ENCODE measurements at regions not wholly inside any gene's neighbourhood (a gene's known extent, or its start where the extent isn't known, plus 50 kb on each side); places are given as distances from the start of the nearest gene placed in this dataset.

DNA sequence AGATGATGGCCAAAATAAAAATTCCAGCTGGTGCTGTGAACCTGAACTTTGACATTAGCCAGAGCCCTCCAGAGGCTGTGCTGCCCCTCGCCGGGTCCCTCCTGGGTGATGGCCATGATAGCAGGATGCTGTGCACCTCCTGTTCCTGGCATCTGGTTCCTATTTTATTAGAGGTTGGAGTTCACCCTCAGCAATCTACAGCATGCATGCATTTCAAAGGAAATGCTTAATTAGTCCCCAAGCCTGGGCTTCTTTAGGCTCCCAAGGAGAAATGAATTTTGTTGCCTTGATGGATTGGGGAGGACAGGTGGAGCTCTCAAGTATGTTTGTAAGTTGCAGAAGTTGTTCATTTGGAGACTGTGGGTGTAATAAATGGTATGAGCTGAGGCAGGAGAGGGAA, 166.9 kb downstream of the GLI2 start:
- FAIRE-seq (no peak), ATAC-seq (no peak), DNase-seq (ENCODE audit: low read depth in 1 of 2, low spot score in 1 of 2) (no peak)
- TF ChIP-seq PBX3 (IDR thresholded peaks at IDR 0.05) (peak; percentile 29; the same call in 1 of the 2 replicates), RCOR1 (IDR thresholded peaks at IDR 0.05; ENCODE audit: low read depth, low read length) (no peak), CEBPB (IDR thresholded peaks at IDR 0.05) (no peak)
- TF ChIP-seq, protein P1, sequence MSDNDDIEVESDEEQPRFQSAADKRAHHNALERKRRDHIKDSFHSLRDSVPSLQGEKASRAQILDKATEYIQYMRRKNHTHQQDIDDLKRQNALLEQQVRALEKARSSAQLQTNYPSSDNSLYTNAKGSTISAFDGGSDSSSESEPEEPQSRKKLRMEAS (IDR thresholded peaks at IDR 0.05), result 0 out of 2 replicates have a peak, but pooled peaks have one; percentile 26
- 92% methylated on average over 2 of the region's 2 CpGs for WGBS (ENCODE audit: missing lambda C conversion rate)
- peaks cover 49% of the 10 kb centered on the region for H3K4me1 ChIP-seq
- CTCF ChIA-PET, result interaction anchor here (0.7 to 1.0 kb wide), 2 partner anchors 169 to 213 kb away, joined by 3 to 4 read pairs; no protein-coding TSS in a partner anchor
- H3K9me3 ChIP-seq, result no peaks in the 10 kb centered on the region
- H3K4me2 ChIP-seq, result no peak overlapping the region
- H3K4me3 ChIP-seq, result no peak overlapping the region
- H3K27ac ChIP-seq, result peak overlapping the region in 1 of 2 experiments; percentile 95; a peak in 2 of 6 replicates
- POLR2A ChIA-PET, result interaction anchor here (1.0 kb wide), 1 partner anchor 165 kb away, joined by 3 read pairs; no protein-coding TSS in a partner anchor

DNA sequence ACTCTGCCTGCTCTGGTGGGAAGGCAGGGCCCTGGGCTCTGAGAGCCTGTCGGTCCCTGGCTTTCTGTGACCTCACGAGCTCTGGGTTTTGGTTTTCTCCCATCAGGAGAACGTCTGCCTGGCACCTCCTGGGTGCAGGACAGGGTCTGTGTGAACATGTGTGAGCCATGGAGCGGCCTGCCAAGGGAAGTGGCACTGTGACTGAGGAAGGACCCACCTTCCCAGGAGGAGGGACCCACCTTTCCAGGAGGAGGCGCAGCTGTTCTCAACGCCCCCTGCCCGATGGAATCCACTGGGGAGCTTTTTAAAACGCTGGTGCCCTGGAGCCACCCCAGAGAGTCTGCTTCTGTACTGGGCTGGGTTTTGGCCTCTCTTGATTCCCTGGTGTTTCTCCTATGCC, 168.7 kb downstream of the GLI2 start:
- POLR2A ChIA-PET, result interaction anchor here (0.6 kb wide), 1 partner anchor 170 kb away, joined by 3 read pairs; no protein-coding TSS in a partner anchor

DNA sequence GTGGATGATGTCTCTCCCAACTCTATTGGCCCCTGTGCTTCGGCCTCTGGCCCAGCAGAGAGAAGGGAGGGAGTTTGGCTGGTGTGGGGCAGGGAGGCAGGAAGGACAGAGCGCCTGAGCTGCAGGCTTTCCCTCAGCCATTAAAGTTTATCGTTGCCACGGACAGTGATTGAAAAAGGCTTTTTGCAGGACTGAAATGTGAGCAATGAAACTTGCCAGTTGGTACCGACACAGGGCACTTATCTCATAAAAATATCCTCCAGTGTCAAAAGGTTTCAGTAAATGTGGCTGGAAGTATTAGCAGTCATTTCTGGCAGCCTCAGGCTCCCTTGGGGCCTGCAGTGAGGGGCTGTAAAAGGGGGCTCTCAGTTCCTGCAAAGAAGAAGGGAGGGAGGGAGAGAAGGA, 169.2 kb downstream of the GLI2 start:
- H3K9me3 ChIP-seq, result no peaks in the 10 kb centered on the region
- DNase-seq (ENCODE audit: low read depth in 1 of 2, low spot score in 1 of 2) (no peak), FAIRE-seq (no peak), ATAC-seq (no peak)
- peaks cover 64% of the 10 kb centered on the region for H3K4me1 ChIP-seq
- ChIA-PET CTCF (interaction anchor here (1.2 kb wide), 1 partner anchor 88 kb away, joined by 3 read pairs; no protein-coding TSS in a partner anchor), POLR2A (interaction anchor here (0.5 to 1.3 kb wide), 2 partner anchors 170 to 625 kb away, joined by 4 to 6 read pairs; no protein-coding TSS in a partner anchor)
- peak overlapping the region; percentile 39 to 95; a peak in 4 of 6 replicates for H3K27ac ChIP-seq
- H3K4me2 ChIP-seq, result no peak overlapping the region
- WGBS (ENCODE audit: missing lambda C conversion rate), result 81% methylated on average over 5 of the region's 5 CpGs
- H3K4me3 ChIP-seq, result no peak overlapping the region
- TF ChIP-seq, protein P2, sequence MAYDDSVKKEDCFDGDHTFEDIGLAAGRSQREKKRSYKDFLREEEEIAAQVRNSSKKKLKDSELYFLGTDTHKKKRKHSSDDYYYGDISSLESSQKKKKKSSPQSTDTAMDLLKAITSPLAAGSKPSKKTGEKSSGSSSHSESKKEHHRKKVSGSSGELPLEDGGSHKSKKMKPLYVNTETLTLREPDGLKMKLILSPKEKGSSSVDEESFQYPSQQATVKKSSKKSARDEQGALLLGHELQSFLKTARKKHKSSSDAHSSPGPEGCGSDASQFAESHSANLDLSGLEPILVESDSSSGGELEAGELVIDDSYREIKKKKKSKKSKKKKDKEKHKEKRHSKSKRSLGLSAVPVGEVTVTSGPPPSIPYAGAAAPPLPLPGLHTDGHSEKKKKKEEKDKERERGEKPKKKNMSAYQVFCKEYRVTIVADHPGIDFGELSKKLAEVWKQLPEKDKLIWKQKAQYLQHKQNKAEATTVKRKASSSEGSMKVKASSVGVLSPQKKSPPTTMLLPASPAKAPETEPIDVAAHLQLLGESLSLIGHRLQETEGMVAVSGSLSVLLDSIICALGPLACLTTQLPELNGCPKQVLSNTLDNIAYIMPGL (CRISPR knock-in tag; IDR thresholded peaks at IDR 0.05; ENCODE audit: borderline replicate concordance), result no peak
- TF ChIP-seq POLR2AphosphoS2 (conservative IDR thresholded peaks at IDR 0.05; ENCODE audit: low read length) (no peak), CEBPB (IDR thresholded peaks at IDR 0.05) (no peak), CBX8 (IDR thresholded peaks at IDR 0.05) (no peak), TFCP2L1 (CRISPR knock-in tag; IDR thresholded peaks at IDR 0.05) (no peak), ZSCAN20 (CRISPR knock-in tag; IDR thresholded peaks at IDR 0.05) (no peak), TP53 (CRISPR knock-in tag; IDR thresholded peaks at IDR 0.05) (no peak), HOXA7 (CRISPR knock-in tag; IDR thresholded peaks at IDR 0.05) (no peak), SREBF2 (IDR thresholded peaks at IDR 0.05) (no peak), CHD4 (IDR thresholded peaks at IDR 0.05; ENCODE audit: borderline replicate concordance) (no peak), FOSB (CRISPR knock-in tag; IDR thresholded peaks at IDR 0.05) (no peak), KDM1A (IDR thresholded peaks at IDR 0.05; ENCODE audit: low read depth) (no peak), JUNB (IDR thresholded peaks at IDR 0.05) (no peak), CHD2 (IDR thresholded peaks at IDR 0.05; ENCODE audit: low read length, partially characterized antibody) (no peak)
- TF ChIP-seq, protein P3, sequence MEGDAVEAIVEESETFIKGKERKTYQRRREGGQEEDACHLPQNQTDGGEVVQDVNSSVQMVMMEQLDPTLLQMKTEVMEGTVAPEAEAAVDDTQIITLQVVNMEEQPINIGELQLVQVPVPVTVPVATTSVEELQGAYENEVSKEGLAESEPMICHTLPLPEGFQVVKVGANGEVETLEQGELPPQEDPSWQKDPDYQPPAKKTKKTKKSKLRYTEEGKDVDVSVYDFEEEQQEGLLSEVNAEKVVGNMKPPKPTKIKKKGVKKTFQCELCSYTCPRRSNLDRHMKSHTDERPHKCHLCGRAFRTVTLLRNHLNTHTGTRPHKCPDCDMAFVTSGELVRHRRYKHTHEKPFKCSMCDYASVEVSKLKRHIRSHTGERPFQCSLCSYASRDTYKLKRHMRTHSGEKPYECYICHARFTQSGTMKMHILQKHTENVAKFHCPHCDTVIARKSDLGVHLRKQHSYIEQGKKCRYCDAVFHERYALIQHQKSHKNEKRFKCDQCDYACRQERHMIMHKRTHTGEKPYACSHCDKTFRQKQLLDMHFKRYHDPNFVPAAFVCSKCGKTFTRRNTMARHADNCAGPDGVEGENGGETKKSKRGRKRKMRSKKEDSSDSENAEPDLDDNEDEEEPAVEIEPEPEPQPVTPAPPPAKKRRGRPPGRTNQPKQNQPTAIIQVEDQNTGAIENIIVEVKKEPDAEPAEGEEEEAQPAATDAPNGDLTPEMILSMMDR (IDR thresholded peaks at IDR 0.05), result no peak
- TF ChIP-seq, protein P4, sequence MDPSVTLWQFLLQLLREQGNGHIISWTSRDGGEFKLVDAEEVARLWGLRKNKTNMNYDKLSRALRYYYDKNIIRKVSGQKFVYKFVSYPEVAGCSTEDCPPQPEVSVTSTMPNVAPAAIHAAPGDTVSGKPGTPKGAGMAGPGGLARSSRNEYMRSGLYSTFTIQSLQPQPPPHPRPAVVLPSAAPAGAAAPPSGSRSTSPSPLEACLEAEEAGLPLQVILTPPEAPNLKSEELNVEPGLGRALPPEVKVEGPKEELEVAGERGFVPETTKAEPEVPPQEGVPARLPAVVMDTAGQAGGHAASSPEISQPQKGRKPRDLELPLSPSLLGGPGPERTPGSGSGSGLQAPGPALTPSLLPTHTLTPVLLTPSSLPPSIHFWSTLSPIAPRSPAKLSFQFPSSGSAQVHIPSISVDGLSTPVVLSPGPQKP (IDR thresholded peaks at IDR 0.05; ENCODE audit: low read depth, low read length), result no peak
- TF ChIP-seq, protein P5, sequence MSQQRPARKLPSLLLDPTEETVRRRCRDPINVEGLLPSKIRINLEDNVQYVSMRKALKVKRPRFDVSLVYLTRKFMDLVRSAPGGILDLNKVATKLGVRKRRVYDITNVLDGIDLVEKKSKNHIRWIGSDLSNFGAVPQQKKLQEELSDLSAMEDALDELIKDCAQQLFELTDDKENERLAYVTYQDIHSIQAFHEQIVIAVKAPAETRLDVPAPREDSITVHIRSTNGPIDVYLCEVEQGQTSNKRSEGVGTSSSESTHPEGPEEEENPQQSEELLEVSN (IDR thresholded peaks at IDR 0.05; ENCODE audit: borderline replicate concordance, low read depth), result no peak
- TF ChIP-seq, protein P6, sequence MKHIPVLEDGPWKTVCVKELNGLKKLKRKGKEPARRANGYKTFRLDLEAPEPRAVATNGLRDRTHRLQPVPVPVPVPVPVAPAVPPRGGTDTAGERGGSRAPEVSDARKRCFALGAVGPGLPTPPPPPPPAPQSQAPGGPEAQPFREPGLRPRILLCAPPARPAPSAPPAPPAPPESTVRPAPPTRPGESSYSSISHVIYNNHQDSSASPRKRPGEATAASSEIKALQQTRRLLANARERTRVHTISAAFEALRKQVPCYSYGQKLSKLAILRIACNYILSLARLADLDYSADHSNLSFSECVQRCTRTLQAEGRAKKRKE (CRISPR knock-in tag; IDR thresholded peaks at IDR 0.05; ENCODE audit: low read depth), result no peak

More for the DNA sequence above, 168.7 kb downstream of the GLI2 start:
- TF ChIP-seq, protein P1 (IDR thresholded peaks at IDR 0.05), result 0 out of 2 replicates have a peak, but pooled peaks have one; percentile 15
- TF ChIP-seq ZNF302 (CRISPR knock-in tag; IDR thresholded peaks at IDR 0.05) (no peak), POLR2AphosphoS2 (conservative IDR thresholded peaks at IDR 0.05; ENCODE audit: low read length) (peak; percentile 37; the same call in 1 of the 2 replicates)
- Histone ChIP-seq H3K9me3 (no peaks in the 10 kb centered on the region), H3K4me2 (no peak overlapping the region), H3K4me1 (peaks cover 62% of the 10 kb centered on the region), H3K4me3 (no peak overlapping the region), H3K27ac (peak overlapping the region; percentile 39 to 95; a peak in 4 of 6 replicates)
- ATAC-seq, result no peak; a peak in 1 of 6 replicates
- 79% methylated on average over 4 of the region's 8 CpGs for WGBS (ENCODE audit: missing lambda C conversion rate)
- CTCF ChIA-PET, result interaction anchor here (1.2 kb wide), 1 partner anchor 87 kb away, joined by 3 read pairs; no protein-coding TSS in a partner anchor
- no peak for FAIRE-seq
- DNase-seq (ENCODE audit: low read depth in 1 of 2, low spot score in 1 of 2), result no peak
